H1 (cell line): ENCODE measurements at regions not wholly inside any gene's neighbourhood (a gene's known extent, or its start where the extent isn't known, plus 50 kb on each side); places are given as distances from the start of the nearest gene placed in this dataset.

ENCODE experiments used
- CTCF ChIA-PET: fragments of 300-600 bp; sonication (Branson Sonifier 250); formaldehyde crosslinking; loops from one replicate; lab custom pipeline; 2021; ENCODE audit not compliant: partially characterized antibody; lab: Charles Lee
- POLR2A ChIA-PET: fragments of 300-600 bp; sonication (Branson Sonifier 250); formaldehyde crosslinking; loops from one replicate; lab custom pipeline; 2021; ENCODE audit warnings: inconsistent platforms; ENCODE audit not compliant: partially characterized antibody; lab: Charles Lee
- DNase-seq, 2 experiments: peaks; one replicate each; pipeline versions ENCODE4 v3.0.0 to v3.0.0-alpha.2; 2010 to 2022; ENCODE audit warnings: low spot score in 2 of 2, low read depth in 1 of 2, mixed read lengths in 1 of 2
- FAIRE-seq: peaks from 2 replicates; lab custom pipeline; 2011; peaks lifted over from hg19 to GRCh38; lab: Jason Lieb, UNC
- H2AFZ ChIP-seq: 2 replicates; pipeline ENCODE4 v1.8.1; 2012; ENCODE audit warnings: low read length, inconsistent platforms
- H2AK5ac ChIP-seq: 2 replicates; pipeline ENCODE4 v1.6.1; 2013; ENCODE audit warnings: low read depth, low read length
- H2BK120ac ChIP-seq: replicated peaks from 2 replicates; pipeline ENCODE3; 2013; ENCODE audit warnings: low read depth, low read length, inconsistent platforms
- H2BK12ac ChIP-seq: 2 replicates; pipeline ENCODE4 v1.6.1; 2013; ENCODE audit warnings: low read depth, low read length
- H2BK15ac ChIP-seq: 2 replicates; pipeline ENCODE4 v1.6.1; 2013; ENCODE audit warnings: low read length
- H2BK20ac ChIP-seq: 2 replicates; pipeline ENCODE4 v1.6.1; 2013; ENCODE audit warnings: low read length
- H2BK5ac ChIP-seq: 2 replicates; pipeline ENCODE4 v1.6.1; 2013; ENCODE audit warnings: low read depth, low read length
- H3K14ac ChIP-seq: 2 replicates; pipeline ENCODE4 v1.6.1; 2013; ENCODE audit warnings: inconsistent platforms; ENCODE audit not compliant: insufficient read length
- H3K18ac ChIP-seq: 2 replicates; pipeline ENCODE4 v1.6.1; 2013; ENCODE audit warnings: low read length; ENCODE audit errors: extremely low read depth
- H3K23ac ChIP-seq: 2 replicates; pipeline ENCODE4 v1.6.1; 2013; ENCODE audit warnings: inconsistent platforms; ENCODE audit not compliant: insufficient read length
- H3K23me2 ChIP-seq: 2 replicates; pipeline ENCODE4 v1.6.1; 2013; ENCODE audit warnings: low read depth, low read length
- H3K27ac ChIP-seq: 2 replicates; pipeline ENCODE4 v1.6.1; 2011; ENCODE audit warnings: low read depth, low read length, inconsistent platforms
- H3K27me3 ChIP-seq, 4 experiments: replicated peaks in 1 of 4; 1 replicate in 1 of 4; 2 replicates in 3 of 4; pipeline versions ENCODE4 v1.6.1 to v1.8.1; 2011 to 2013; ENCODE audit warnings: low read length in 3 of 4, mild to moderate bottlenecking in 3 of 4, inconsistent platforms in 2 of 4, mixed read lengths in 2 of 4, moderate library complexity in 1 of 4; ENCODE audit not compliant: control insufficient read depth in 3 of 4, insufficient read depth in 3 of 4; ENCODE audit errors: extremely low read depth in 1 of 4
- H3K36me3 ChIP-seq, 4 experiments: 2 replicates each; pipeline versions ENCODE4 v1.6.1 to v1.8.1; 2011 to 2013; ENCODE audit warnings: mild to moderate bottlenecking in 4 of 4, low read length in 3 of 4, moderate library complexity in 2 of 4, control low read depth in 1 of 4, inconsistent platforms in 1 of 4; ENCODE audit not compliant: insufficient read depth in 4 of 4, control insufficient read depth in 2 of 4
- H3K4ac ChIP-seq: replicated peaks from 2 replicates; pipeline ENCODE3; 2013; ENCODE audit warnings: low read length, low read depth, mixed read lengths, inconsistent platforms; ENCODE audit not compliant: insufficient read length
- H3K4me1 ChIP-seq, 4 experiments: replicated peaks in 1 of 4; 1 replicate in 1 of 4; 2 replicates in 3 of 4; pipeline versions ENCODE4 v1.6.1 to v1.8.1; 2011 to 2013; ENCODE audit warnings: low read length in 3 of 4, inconsistent platforms in 2 of 4, mixed read lengths in 1 of 4; ENCODE audit not compliant: insufficient read depth in 4 of 4, control insufficient read depth in 3 of 4
- H3K4me2 ChIP-seq, 2 experiments: 2 replicates each; pipeline versions ENCODE4 v1.6.1 to v1.8.1; 2011 to 2013; ENCODE audit warnings: low read depth in 2 of 2, low read length in 2 of 2, control low read depth in 1 of 2, inconsistent platforms in 1 of 2, mild to moderate bottlenecking in 1 of 2; ENCODE audit not compliant: insufficient read depth in 1 of 2
- H3K4me3 ChIP-seq, 4 experiments: fragments of 200-600, 300-600 bp in 1 of 4; sonication (generic), shearing (Covaris generic), sonication (Bioruptor Twin) in 1 of 4; 2 replicates each; pipeline versions ENCODE4 v1.5.1 to v1.8.1; 2011 to 2016; ENCODE audit warnings: low read length in 4 of 4, low read depth in 3 of 4, control low read depth in 2 of 4, inconsistent platforms in 2 of 4, mild to moderate bottlenecking in 2 of 4, mixed read lengths in 1 of 4, moderate library complexity in 1 of 4; ENCODE audit not compliant: insufficient read depth in 2 of 4; ENCODE audit errors: extremely low read depth in 1 of 4
- H3K56ac ChIP-seq: replicated peaks from 2 replicates; pipeline ENCODE3; 2013; ENCODE audit warnings: low read depth, mild to moderate bottlenecking, mixed read lengths, low read length, inconsistent platforms; ENCODE audit not compliant: insufficient read length
- H3K79me1 ChIP-seq: 2 replicates; pipeline ENCODE4 v1.6.1; 2013; ENCODE audit warnings: low read depth, low read length, control low read depth
- H3K79me2 ChIP-seq, 2 experiments: 2 replicates each; pipeline versions ENCODE4 v1.6.1 to v1.8.1; 2012 to 2013; ENCODE audit warnings: low read length in 2 of 2, mild to moderate bottlenecking in 2 of 2, inconsistent platforms in 1 of 2; ENCODE audit not compliant: insufficient read depth in 2 of 2, control insufficient read depth in 1 of 2
- H3K9ac ChIP-seq, 4 experiments: replicated peaks in 1 of 4; 1 replicate in 1 of 4; 2 replicates in 3 of 4; pipeline versions ENCODE4 v1.6.1 to v1.8.1; 2011 to 2013; ENCODE audit warnings: low read depth in 3 of 4, low read length in 3 of 4, control low read depth in 2 of 4, mild to moderate bottlenecking in 2 of 4, moderate library complexity in 2 of 4, inconsistent platforms in 1 of 4; ENCODE audit errors: extremely low read depth in 1 of 4
- H3K9me3 ChIP-seq, 2 experiments: 2 replicates each; pipeline versions ENCODE4 v1.6.1 to v1.8.1; 2012 to 2013; ENCODE audit warnings: mild to moderate bottlenecking in 2 of 2, moderate library complexity in 2 of 2, control low read depth in 1 of 2, inconsistent platforms in 1 of 2, low read depth in 1 of 2, low read length in 1 of 2, mixed read lengths in 1 of 2; ENCODE audit not compliant: insufficient read depth in 2 of 2
- H4K20me1 ChIP-seq, 2 experiments: replicated peaks in 1 of 2; 2 replicates each; pipeline versions ENCODE3 to v1.8.1; 2011 to 2013; ENCODE audit warnings: inconsistent platforms in 2 of 2, low read length in 2 of 2, mild to moderate bottlenecking in 1 of 2; ENCODE audit not compliant: insufficient read depth in 2 of 2, control insufficient read depth in 1 of 2
- H4K5ac ChIP-seq: 2 replicates; pipeline ENCODE4 v1.6.1; 2013; ENCODE audit warnings: low read length, low read depth, mixed read lengths, inconsistent platforms; ENCODE audit not compliant: insufficient read length
- H4K8ac ChIP-seq: 2 replicates; pipeline ENCODE4 v1.8.0; 2013; ENCODE audit warnings: mild to moderate bottlenecking, moderate library complexity, low read length, inconsistent platforms; ENCODE audit not compliant: insufficient read depth; ENCODE audit errors: extremely low read depth
- H4K91ac ChIP-seq: replicated peaks from 2 replicates; pipeline ENCODE3; 2013; ENCODE audit warnings: low read length, mixed read lengths, inconsistent platforms; ENCODE audit not compliant: insufficient read length
- BCL11A ChIP-seq, 2 experiments: IDR thresholded peaks; one replicate each; pipeline ENCODE4 v1.6.1; 2011; ENCODE audit warnings: low read depth in 2 of 2, low read length in 2 of 2, mild to moderate bottlenecking in 2 of 2
- CBX5 ChIP-seq: fragments of 300-800, 300-1000 bp; sonication (generic); IDR thresholded peaks from 2 replicates; pipeline ENCODE4 v1.7.1; 2016; ENCODE audit warnings: antibody characterized with exemption, low read length, low read depth
- CHD2 ChIP-seq: IDR thresholded peaks from 2 replicates; pipeline ENCODE4 v1.6.1; 2012; ENCODE audit warnings: low read length, improper control_type of control experiment
- GABPA ChIP-seq: IDR thresholded peaks from 2 replicates; pipeline ENCODE4 v1.6.1; 2011; ENCODE audit warnings: mild to moderate bottlenecking, low read length, moderate library complexity, borderline replicate concordance; ENCODE audit not compliant: insufficient read depth
- JUN ChIP-seq: IDR thresholded peaks from 2 replicates; pipeline ENCODE4 v1.6.1; 2011; ENCODE audit warnings: low read depth, mild to moderate bottlenecking, improper control_type of control experiment, low read length
- MAFK ChIP-seq: IDR thresholded peaks from 2 replicates; pipeline ENCODE4 v1.6.1; 2012; ENCODE audit warnings: low read depth, mild to moderate bottlenecking, improper control_type of control experiment, low read length
- POU5F1 ChIP-seq: IDR thresholded peaks from 2 replicates; pipeline ENCODE4 v1.6.1; 2011; ENCODE audit warnings: low read depth, mild to moderate bottlenecking, low read length, moderate library complexity
- SP4 ChIP-seq: IDR thresholded peaks from 2 replicates; pipeline ENCODE4 v1.6.1; 2012; ENCODE audit warnings: low read length, inconsistent platforms
- SRF ChIP-seq: IDR thresholded peaks from 2 replicates; pipeline ENCODE4 v1.6.1; 2011; ENCODE audit warnings: mild to moderate bottlenecking, low read depth, low read length, moderate library complexity
- TAF7 ChIP-seq: optimal IDR thresholded peaks from 2 replicates; pipeline ENCODE3; 2011; ENCODE audit warnings: low read depth, mild to moderate bottlenecking, inconsistent platforms, low read length, moderate library complexity, borderline replicate concordance
- TEAD4 ChIP-seq: IDR thresholded peaks from 2 replicates; pipeline ENCODE4 v1.6.1; 2012; ENCODE audit warnings: low read depth, low read length, inconsistent platforms, mixed read lengths
- whole genome bisulfite sequencing, 2 experiments: shearing (Covaris generic) in 1 of 2; methylation state at CpG; one replicate each; pipeline versions ENCODE4 v1.1.6 to v1.1.7; 2013 to 2015; ENCODE audit warnings: low lambda C conversion rate in 2 of 2, mixed read lengths in 2 of 2, inconsistent platforms in 1 of 2, low coverage in 1 of 2, missing lambda C conversion rate in 1 of 2; ENCODE audit not compliant: insufficient replicate concordance in 2 of 2, insufficient coverage in 1 of 2, insufficient read length in 1 of 2; ENCODE audit errors: extremely low coverage in 1 of 2, missing lambda C conversion rate in 1 of 2; 5-methylcytosine and 5-hydroxymethylcytosine counted together
- TF ChIP-seq, protein P1 (sequence below): IDR thresholded peaks from 2 replicates; pipeline ENCODE4 v1.6.1; 2012; ENCODE audit warnings: low read length, inconsistent platforms
- TF ChIP-seq, protein P2 (sequence below): IDR thresholded peaks from 2 replicates; pipeline ENCODE4 v1.6.1; 2011; ENCODE audit warnings: low read depth, mild to moderate bottlenecking, low read length; ENCODE audit not compliant: insufficient read depth

DNA sequence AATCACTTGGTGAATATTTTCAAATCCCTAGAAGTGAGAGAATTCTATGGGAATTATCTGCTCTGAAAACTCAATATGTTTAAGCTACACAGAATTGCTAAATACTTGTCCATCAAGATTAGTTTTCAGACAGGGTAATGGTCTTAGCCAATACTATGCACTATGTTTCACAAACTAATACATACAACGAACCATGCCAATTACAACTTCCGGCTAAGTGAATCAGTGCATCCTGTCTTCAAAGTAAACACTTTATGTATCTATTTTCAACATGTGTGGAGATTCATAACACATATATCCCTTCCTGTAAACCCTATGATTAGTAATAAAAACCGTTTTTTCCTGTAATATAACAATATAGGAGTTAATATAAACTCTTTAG is 181.5 kb downstream of the POSTN start:
- 83% methylated on average over 3 of the region's 3 CpGs; no CpG with 5 or more reads in 1 of the 2 experiments for WGBS, 2 experiments
- no peak overlapping the region for H2AK5ac ChIP-seq
- no peaks in the 10 kb centered on the region for H3K27me3 ChIP-seq
- no peaks in the 10 kb centered on the region for H3K36me3 ChIP-seq
- no peak overlapping the region for H3K4me3 ChIP-seq
- TF ChIP-seq, protein P1, sequence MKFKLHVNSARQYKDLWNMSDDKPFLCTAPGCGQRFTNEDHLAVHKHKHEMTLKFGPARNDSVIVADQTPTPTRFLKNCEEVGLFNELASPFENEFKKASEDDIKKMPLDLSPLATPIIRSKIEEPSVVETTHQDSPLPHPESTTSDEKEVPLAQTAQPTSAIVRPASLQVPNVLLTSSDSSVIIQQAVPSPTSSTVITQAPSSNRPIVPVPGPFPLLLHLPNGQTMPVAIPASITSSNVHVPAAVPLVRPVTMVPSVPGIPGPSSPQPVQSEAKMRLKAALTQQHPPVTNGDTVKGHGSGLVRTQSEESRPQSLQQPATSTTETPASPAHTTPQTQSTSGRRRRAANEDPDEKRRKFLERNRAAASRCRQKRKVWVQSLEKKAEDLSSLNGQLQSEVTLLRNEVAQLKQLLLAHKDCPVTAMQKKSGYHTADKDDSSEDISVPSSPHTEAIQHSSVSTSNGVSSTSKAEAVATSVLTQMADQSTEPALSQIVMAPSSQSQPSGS = no peak
- TF ChIP-seq SP4 (no peak), MAFK (no peak), GABPA (no peak), BCL11A (IDR thresholded peaks at IDR 0.05; ENCODE audit: low read depth in 2 of 2, low read length in 2 of 2) (no peak), TAF7 (no peak), JUN (no peak), CHD2 (no peak), SRF (no peak), TEAD4 (no peak), POU5F1 (no peak), CBX5 (no peak)
- TF ChIP-seq, protein P2, sequence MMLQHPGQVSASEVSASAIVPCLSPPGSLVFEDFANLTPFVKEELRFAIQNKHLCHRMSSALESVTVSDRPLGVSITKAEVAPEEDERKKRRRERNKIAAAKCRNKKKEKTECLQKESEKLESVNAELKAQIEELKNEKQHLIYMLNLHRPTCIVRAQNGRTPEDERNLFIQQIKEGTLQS = no peak
- H3K56ac ChIP-seq = no peak overlapping the region
- H2BK120ac ChIP-seq = no peak overlapping the region
- H4K5ac ChIP-seq = no peak overlapping the region
- no peaks in the 10 kb centered on the region for H3K4me1 ChIP-seq
- no peak overlapping the region for H2BK20ac ChIP-seq
- H4K20me1 ChIP-seq = no peaks in the 10 kb centered on the region
- H3K9me3 ChIP-seq = no peaks in the 10 kb centered on the region
- no peak overlapping the region for H2AFZ ChIP-seq
- no peaks in the 10 kb centered on the region for H3K79me1 ChIP-seq
- CTCF ChIA-PET = interaction anchor here (1.5 kb wide), 1 partner anchor 22 kb away, joined by 3 read pairs; no protein-coding TSS in a partner anchor
- no peak for DNase-seq
- no peaks in the 10 kb centered on the region for H3K23me2 ChIP-seq
- no peak overlapping the region for H3K27ac ChIP-seq
- FAIRE-seq = no peak
- no peak overlapping the region for H3K4me2 ChIP-seq
- H3K18ac ChIP-seq = no peak overlapping the region
- no peak overlapping the region for H3K4ac ChIP-seq
- no peak overlapping the region for H4K91ac ChIP-seq
- POLR2A ChIA-PET = no interaction called here
- no peak overlapping the region for H3K9ac ChIP-seq
- no peak overlapping the region for H3K23ac ChIP-seq
- H2BK12ac ChIP-seq = no peak overlapping the region
- H3K79me2 ChIP-seq = no peaks in the 10 kb centered on the region
- no peak overlapping the region for H3K14ac ChIP-seq
- H2BK15ac ChIP-seq = no peak overlapping the region
- no peak overlapping the region for H2BK5ac ChIP-seq
- H4K8ac ChIP-seq = no peak overlapping the region
